NT2/D1 (cell line): ENCODE measurements at regions not wholly inside any gene's neighbourhood (a gene's known extent, or its start where the extent isn't known, plus 50 kb on each side); places are given as distances from the start of the nearest gene placed in this dataset.

ENCODE experiments used
- DNase-seq: peaks from one replicate; pipeline ENCODE4 v3.0.0-alpha.2; 2011; ENCODE audit warnings: low read depth, low spot score
- H3K27me3 ChIP-seq: 2 replicates; pipeline ENCODE4 v1.6.0; 2011; ENCODE audit warnings: mild to moderate bottlenecking; ENCODE audit not compliant: insufficient read length, insufficient read depth
- H3K36me3 ChIP-seq: 2 replicates; pipeline ENCODE4 v1.6.1; 2011; ENCODE audit warnings: mild to moderate bottlenecking, low read length, mixed read lengths; ENCODE audit not compliant: insufficient read depth, insufficient read length
- H3K4me1 ChIP-seq: 2 replicates; pipeline ENCODE4 v1.5.1; 2011; ENCODE audit not compliant: insufficient read depth, insufficient read length
- H3K4me3 ChIP-seq: 2 replicates; pipeline ENCODE4 v1.5.1; 2011; ENCODE audit warnings: low read depth; ENCODE audit not compliant: insufficient read length
- H3K9ac ChIP-seq: 2 replicates; pipeline ENCODE4 v1.6.0; 2011; ENCODE audit warnings: low read depth; ENCODE audit not compliant: insufficient read length
- H3K9me3 ChIP-seq: 2 replicates; pipeline ENCODE4 v1.5.1; 2011; ENCODE audit warnings: mild to moderate bottlenecking, low read length; ENCODE audit not compliant: insufficient read depth
- SUZ12 ChIP-seq: IDR thresholded peaks from 2 replicates; pipeline ENCODE4 v1.6.1; 2011; ENCODE audit not compliant: insufficient read length, insufficient read depth; ENCODE audit errors: extremely low read depth
- YY1 ChIP-seq: IDR thresholded peaks from 2 replicates; pipeline ENCODE4 v1.6.1; 2011; ENCODE audit not compliant: insufficient read length, insufficient read depth
- ZNF274 ChIP-seq: IDR thresholded peaks from 2 replicates; pipeline ENCODE4 v1.6.1; 2011; ENCODE audit warnings: mild to moderate bottlenecking, low read depth, low read length

- Histone ChIP-seq H3K27me3 (no peaks in the 10 kb centered on the region), H3K9me3 (no peaks in the 10 kb centered on the region), H3K4me3 (no peak overlapping the region), H3K36me3 (no peaks in the 10 kb centered on the region), H3K4me1 (peaks cover 7% of the 10 kb centered on the region), H3K9ac (no peak overlapping the region)
- TF ChIP-seq ZNF274: no peak
- no peak for TF ChIP-seq YY1
- TF ChIP-seq SUZ12: no peak
- no peak for DNase-seq
These were observed 78.0 kb downstream of the VEGFA start for GRCh38 chr6:43847741-43848630.

- Histone ChIP-seq H3K27me3 (no peaks in the 10 kb centered on the region), H3K36me3 (no peaks in the 10 kb centered on the region), H3K9me3 (no peaks in the 10 kb centered on the region), H3K9ac (no peak overlapping the region), H3K4me3 (no peak overlapping the region), H3K4me1 (peaks cover 7% of the 10 kb centered on the region)
- DNase-seq: no peak
- TF ChIP-seq ZNF274: no peak
- no peak for TF ChIP-seq YY1
- no peak for TF ChIP-seq SUZ12
These were observed 76.5 kb downstream of the VEGFA start for GRCh38 chr6:43846556-43846955.

GRCh38 chr6:43845646-43846045 lies 75.6 kb downstream of the VEGFA start:
- H3K4me3 ChIP-seq: no peak overlapping the region
- no peaks in the 10 kb centered on the region for H3K27me3 ChIP-seq
- no peak overlapping the region for H3K9ac ChIP-seq
- H3K9me3 ChIP-seq: no peaks in the 10 kb centered on the region
- DNase-seq: no peak
- no peaks in the 10 kb centered on the region for H3K36me3 ChIP-seq
- H3K4me1 ChIP-seq: peaks cover 7% of the 10 kb centered on the region
- TF ChIP-seq YY1 (no peak), ZNF274 (no peak), SUZ12 (no peak)

GRCh38 chr6:43843669-43844171 lies 73.7 kb downstream of the VEGFA start:
- DNase-seq: no peak
- no peak overlapping the region for H3K9ac ChIP-seq
- no peak overlapping the region for H3K4me3 ChIP-seq
- H3K27me3 ChIP-seq: no peaks in the 10 kb centered on the region
- peaks cover 2% of the 10 kb centered on the region for H3K4me1 ChIP-seq
- TF ChIP-seq SUZ12 (no peak), YY1 (no peak), ZNF274 (no peak)
- no peaks in the 10 kb centered on the region for H3K9me3 ChIP-seq
- no peaks in the 10 kb centered on the region for H3K36me3 ChIP-seq

- no peaks in the 10 kb centered on the region for H3K9me3 ChIP-seq
- H3K4me3 ChIP-seq: no peak overlapping the region
- H3K4me1 ChIP-seq: peaks cover 2% of the 10 kb centered on the region
- no peak for DNase-seq
- H3K27me3 ChIP-seq: no peaks in the 10 kb centered on the region
- no peaks in the 10 kb centered on the region for H3K36me3 ChIP-seq
- no peak overlapping the region for H3K9ac ChIP-seq
- TF ChIP-seq SUZ12 (no peak), YY1 (no peak), ZNF274 (no peak)
These were observed 73.2 kb downstream of the VEGFA start for GRCh38 chr6:43843097-43843645.

GRCh38 chr6:43842231-43842794 lies 72.3 kb downstream of the VEGFA start:
- Histone ChIP-seq H3K4me3 (no peak overlapping the region), H3K27me3 (no peaks in the 10 kb centered on the region), H3K9ac (no peak overlapping the region), H3K4me1 (peaks cover 2% of the 10 kb centered on the region), H3K36me3 (no peaks in the 10 kb centered on the region), H3K9me3 (no peaks in the 10 kb centered on the region)
- TF ChIP-seq ZNF274: no peak
- no peak for TF ChIP-seq YY1
- TF ChIP-seq SUZ12: no peak
- DNase-seq: no peak
